ENCODE measurements at regions not wholly inside any gene's neighbourhood (a gene's known extent, or its start where the extent isn't known, plus 50 kb on each side); places are given as distances from the start of the nearest gene placed in this dataset.

- no peak for TF ChIP-seq ZNF274 (IDR thresholded peaks at IDR 0.05; ENCODE audit: low read depth, low read length)
- no peak for TF ChIP-seq SUZ12 (IDR thresholded peaks at IDR 0.05; ENCODE audit: extremely low read depth, insufficient read depth, insufficient read length)
These were observed 280.0 kb upstream of the SOX2 start for GRCh38 chr3:181431748-181432147.

Measured in NT2/D1 (cell line).